HG02884 (cell line): ENCODE measurements at regions not wholly inside any gene's neighbourhood (a gene's known extent, or its start where the extent isn't known, plus 50 kb on each side); places are given as distances from the start of the nearest gene placed in this dataset.
"Not testable (repeated sequence)": the region's sequence is repeated elsewhere in the genome, so short reads cannot be mapped to it uniquely, and the experiment has no call there.

ENCODE experiments used
- ATAC-seq: cut with Tn5 transposase; IDR thresholded peaks from one replicate; pipeline ENCODE4 v1.9.1; 2021; ENCODE audit warnings: mild to moderate bottlenecking, moderate library complexity; ENCODE audit not compliant: unreplicated experiment

DNA sequence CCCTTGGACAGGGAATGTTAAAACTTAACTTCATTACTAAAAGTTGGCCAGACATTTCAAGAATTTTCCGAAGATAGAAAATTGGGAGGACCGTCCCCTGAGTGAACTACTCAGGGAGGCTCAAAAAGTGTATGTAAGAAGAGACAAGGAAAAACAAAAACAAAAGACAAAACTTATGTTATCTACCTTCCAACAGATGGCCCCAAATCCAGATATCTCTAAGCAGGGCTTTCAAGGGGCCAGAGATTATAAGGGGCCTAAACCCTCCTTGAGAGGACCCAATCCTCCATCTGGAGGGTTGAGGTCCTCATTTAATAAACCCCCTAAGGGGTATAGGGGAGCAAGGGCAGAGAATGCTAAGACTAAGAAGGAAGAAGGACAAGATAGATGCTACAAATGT, 203.6 kb downstream of the SH2D4B start:
- no peak for ATAC-seq

DNA sequence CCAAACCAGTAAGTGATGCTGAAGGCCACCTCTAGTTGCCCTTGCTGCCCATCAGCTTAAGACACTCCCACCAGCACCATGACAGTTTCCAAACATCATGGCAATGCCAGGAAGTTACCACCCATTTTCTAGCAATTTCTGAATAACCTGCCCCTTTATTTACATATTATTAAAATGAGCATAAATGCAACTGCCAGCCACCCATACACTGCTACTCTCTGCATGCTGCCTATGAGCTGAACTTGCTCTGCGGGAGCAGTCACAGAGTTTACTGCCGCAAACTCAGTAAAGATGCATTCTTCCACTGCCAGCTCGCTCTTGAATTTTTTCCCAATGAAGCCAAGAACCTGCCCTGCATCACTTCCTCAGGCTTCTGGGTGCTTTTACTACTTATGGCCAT, 212.6 kb downstream of the SH2D4B start:
- no peak for ATAC-seq

DNA sequence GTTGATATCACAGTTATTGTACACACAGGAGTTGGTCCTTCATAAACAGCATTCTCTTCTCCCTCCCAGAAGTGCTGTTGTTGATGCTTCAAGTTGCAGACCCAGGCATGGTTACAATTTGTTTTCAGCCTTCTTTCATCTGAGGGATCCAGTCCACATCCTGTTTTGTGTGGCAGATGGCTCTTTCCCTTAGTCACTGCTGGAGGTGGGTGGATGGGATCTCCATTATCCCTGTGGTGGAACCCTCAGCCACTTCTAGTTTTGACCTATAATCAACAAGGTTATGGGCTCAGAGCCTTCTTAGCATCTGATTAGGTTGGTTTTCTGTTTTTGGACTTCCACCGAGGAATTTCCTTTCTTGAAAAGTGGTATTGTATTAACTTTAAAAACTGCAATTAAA, 214.2 kb downstream of the SH2D4B start:
- ATAC-seq: no peak

DNA sequence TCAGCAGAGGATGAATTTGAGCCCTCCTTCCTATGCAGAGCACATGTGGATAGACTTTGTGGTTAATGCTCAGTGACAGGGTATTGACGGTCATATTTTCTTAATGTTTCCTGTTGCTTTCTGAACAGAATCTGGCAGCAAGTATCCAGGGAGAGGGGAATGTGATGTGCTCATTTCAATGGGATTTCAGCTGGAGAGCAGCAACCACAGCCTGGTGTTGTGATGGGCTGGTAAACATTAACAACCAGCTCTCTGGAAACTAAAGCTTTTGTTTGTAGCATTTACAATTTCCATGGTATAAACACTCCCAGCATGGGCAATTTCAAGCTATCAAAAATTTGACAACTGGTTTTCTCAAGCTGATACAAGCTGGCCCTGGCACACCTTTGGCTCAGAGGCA, 215.9 kb downstream of the SH2D4B start:
- no peak for ATAC-seq

DNA sequence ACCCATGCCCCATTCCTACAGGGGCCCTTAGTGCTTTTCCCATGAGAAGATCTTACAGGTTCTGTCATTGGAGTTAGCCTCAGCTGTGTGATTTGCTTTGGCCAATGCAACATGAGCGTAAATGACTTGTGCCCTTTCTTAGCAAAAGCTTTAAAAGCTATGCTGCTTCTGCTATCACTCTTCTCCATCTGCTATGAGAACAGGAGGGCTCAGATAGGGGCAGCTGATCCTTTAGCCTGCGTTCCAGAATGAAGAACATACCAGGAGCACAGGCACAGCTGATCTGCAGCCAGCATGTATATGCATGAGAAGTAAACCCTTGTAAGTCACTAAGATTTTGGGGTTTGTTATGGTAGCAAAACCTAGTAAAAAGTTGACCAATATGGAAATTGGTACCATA, 218.2 kb downstream of the SH2D4B start:
- ATAC-seq: no peak

DNA sequence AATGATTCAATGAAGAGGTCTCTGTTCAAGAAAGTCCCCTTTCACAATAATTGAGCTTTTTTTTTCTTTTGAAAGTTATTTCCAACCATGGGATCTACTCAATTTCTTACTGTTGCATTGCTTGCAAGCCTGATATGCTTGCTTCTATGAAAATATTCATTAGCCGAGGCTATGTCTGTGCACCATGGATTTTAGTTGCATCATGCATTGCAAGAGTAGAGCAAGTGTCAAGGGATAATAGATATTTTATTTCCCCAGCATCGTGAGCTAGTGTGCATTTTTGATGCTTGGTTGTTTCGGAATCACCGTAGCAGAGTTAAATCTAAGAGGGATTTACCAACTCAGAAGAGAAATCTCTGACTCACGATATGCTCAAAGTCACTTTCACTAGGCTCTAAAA, 222.0 kb downstream of the SH2D4B start:
- ATAC-seq: no peak

DNA sequence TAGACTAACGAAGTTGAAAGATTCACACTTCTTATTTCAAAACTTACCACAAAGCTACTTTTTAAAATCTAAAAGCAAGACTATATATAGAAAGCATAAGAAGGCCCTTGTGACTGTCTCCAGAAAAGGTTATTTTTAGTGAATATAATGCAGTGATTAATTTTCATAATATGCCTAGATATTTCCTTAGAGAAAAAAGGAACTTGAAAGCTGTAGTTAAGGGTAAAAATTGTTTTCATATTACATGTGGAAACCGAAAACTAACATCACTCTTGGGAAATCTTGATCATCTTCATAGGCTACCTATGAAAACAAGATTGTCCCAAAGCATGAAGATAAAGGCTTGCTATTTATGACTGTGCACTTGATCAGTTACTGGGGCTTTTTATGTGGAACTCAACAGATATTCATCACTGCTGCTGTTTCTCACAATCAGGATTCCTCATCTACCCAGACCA, 223.2 kb downstream of the SH2D4B start:
- ATAC-seq: peak; percentile 76

DNA sequence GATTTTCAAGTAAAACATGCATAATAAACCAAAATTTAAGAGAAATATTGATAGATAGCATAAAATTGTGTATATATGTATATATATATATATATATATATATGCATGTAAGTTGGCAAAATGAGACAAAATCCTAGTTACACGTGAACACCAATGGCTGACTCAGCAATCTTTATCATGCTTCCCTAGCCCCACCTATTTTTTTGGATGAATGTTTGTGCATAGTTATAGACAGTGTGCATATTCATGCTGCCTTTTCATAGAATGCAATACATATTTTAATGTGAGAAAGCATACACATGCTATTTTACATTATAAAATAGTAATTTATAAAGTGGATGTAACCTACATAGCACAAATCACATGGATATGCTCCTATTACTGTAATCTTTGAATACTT, 230.3 kb downstream of the SH2D4B start:
- no peak for ATAC-seq

DNA sequence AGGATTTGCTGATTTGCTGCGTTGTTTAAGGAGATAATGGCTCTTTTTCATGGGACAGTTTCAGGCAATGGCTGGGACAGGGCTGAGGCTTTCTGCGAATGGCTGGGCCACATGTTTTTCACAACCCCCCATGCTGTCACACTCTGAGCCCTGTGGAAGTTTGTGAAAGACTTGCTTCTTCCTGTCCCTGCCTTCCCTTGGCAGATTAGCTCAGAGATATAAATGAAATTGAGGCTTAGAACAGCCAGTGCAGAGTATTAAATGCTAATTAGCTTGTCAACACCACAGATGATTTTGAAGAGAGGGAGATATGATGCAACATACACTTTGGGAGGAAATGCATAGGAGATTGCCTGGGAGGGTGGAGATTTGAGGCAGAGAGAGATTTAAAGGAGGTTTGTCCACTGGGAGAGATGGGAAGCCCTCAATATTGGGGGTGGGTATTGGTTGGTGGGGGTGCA, 232.0 kb downstream of the SH2D4B start:
- no peak for ATAC-seq

DNA sequence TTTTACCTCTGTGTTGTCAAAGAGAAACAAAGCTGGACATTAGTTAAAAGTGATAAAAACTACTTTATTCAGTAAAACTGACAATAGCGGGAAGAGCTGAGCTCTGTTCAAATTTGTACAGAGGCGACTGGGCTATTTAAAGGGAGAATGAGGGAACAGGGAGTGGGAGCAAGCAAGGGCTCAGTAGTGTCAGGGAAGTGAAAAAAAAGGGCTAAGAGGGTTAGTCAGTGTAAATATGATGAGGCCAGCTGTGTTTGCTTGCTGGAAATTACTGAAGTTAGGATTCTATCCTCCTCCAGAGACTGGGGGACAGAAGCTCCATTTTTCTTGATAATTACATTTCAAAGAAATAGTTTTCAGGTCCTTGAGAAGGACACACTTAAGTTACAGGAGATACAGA, 232.5 kb downstream of the SH2D4B start:
- no peak for ATAC-seq

DNA sequence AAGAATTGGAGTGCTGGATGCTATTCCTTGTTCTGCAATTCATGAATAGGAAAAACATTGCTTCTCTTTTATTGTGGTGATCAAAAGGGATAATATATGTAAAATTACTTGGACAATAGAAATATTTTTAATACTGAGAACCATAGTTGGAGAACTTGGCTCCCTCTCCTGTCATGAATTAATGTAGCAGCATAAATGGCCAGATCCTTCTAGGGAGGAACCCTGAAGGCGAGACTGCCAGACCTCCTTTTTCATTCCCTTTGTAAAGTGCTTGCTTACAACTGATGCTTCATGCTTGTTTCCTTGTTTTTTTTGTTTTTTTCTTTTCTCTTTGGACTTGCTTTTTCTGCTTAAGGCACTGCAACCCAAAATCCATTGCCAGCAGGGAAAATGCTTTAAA, 233.6 kb downstream of the SH2D4B start:
- ATAC-seq: no peak

DNA sequence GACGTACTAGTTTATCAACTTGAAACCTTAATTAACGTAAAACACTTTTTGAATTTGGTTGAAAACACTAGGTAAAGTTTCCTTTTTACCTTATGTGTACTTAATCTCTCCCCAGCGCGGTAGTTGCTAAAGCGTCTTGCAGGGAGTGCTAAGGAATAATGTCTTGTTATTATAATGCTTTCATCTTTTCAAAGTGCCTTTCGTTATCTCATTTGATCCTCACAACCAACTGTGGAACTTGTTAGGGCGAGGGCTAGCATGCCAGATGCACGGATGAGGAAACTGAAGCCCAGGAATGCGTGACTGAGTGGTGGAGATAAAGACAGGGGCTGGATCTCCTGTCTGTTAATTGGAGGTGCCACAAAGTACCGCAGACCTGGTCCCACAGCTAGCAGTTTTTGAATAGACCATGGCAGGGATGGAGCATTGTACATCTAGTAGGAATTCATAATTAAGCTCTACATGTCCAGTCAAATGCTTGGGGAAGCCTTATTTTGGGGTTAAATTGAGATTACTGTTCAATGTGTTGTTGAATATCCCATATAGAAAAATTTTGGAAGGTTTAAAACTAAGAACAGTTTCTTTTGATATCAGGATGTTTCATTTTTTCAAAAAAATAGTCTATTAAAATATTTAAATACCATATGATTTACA, 234.3 kb downstream of the SH2D4B start:
- ATAC-seq: no peak

DNA sequence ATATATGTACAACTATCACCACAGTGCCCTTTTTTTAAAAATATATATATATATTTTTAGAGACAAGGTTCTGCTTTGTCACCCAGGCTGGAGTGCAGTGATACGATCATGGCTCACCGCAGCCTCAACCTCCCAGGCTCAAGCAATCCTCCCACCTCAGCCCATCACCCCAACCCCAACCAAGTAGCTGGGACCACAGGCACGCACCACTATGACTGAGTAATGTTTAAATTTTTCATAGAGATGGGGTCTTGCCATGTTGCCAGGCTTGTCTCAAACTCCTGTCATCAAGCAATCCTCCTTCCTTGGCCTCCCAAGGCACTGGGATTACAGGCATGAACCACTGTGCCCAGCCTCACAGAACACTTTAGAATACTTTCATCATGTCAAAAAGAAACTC, 234.9 kb downstream of the SH2D4B start:
- no peak for ATAC-seq

DNA sequence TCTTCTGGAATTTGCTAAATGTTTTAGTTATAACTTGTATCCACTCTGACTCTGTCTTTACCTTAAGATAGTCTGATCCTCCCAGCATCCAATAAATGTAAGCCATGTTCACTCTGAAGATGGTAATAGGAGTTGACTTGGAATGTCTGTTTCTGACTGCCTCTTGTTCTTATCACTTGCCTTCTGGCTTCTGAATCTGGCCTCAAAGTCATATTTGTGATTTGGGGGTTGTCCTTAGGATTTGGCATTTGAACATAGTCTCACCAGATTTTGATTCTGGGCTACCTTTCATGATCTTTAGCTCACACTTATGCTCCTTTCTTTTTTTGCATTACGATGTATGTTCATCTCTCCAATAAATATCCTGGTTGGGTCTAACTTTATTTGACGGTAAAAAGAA, 247.0 kb downstream of the SH2D4B start:
- no peak for ATAC-seq

DNA sequence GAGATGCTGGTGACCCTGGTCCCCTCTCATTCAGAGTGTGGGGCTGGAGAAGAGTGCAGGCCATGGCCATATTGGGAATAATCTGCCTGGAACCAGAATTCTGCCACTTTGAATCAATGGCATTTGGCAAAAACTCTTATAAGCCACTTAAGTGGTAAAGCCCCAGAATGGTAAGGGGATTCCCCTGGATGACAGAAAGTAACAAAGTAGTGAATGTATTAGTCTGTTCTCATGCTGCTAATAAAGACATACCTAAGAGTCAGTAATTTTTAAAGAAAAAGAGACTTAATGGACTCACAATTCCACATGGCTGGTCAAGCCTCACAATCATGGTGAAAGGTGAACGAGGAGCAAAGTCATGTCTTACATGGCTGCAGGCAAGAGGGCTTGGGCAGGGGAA, 248.6 kb downstream of the SH2D4B start:
- ATAC-seq: peak; percentile 63

DNA sequence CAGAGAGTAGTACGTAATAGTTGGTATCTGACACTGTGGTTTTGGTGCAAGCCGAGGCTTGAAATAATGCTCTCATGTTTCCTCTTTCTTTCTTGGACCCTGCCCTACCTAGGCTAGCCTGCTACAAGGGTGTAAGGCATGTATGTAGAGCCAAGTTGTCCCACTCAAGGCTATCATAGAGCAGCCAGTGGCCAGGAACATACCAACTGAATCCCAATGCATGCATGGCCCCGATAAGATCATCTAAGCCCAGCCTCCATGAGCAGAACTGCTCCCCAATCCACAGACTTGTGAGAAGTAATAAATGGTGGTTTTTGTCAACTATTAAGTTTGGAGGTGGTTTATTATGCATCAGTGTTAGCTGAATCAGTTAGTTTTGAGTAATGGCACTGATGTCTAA, 250.2 kb downstream of the SH2D4B start:
- ATAC-seq: no peak

DNA sequence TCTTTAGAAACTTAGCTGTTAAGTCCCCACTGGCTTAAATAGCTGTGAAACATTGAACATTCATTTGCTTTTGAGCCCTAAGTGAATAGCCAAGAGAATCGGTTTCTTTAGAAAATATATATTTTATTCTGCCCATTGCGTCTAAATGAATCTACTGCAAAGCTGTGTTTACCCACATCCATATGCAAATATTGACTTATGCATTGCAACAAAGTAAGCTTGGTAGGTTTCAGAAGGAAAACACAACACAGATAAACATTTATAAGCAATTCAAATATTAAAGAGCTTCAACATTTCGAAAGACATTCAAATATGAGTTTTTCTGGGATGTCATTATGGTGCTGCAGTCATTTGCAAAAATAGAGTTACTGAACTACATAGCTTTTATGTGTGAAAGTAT, 257.3 kb downstream of the SH2D4B start:
- no peak for ATAC-seq

DNA sequence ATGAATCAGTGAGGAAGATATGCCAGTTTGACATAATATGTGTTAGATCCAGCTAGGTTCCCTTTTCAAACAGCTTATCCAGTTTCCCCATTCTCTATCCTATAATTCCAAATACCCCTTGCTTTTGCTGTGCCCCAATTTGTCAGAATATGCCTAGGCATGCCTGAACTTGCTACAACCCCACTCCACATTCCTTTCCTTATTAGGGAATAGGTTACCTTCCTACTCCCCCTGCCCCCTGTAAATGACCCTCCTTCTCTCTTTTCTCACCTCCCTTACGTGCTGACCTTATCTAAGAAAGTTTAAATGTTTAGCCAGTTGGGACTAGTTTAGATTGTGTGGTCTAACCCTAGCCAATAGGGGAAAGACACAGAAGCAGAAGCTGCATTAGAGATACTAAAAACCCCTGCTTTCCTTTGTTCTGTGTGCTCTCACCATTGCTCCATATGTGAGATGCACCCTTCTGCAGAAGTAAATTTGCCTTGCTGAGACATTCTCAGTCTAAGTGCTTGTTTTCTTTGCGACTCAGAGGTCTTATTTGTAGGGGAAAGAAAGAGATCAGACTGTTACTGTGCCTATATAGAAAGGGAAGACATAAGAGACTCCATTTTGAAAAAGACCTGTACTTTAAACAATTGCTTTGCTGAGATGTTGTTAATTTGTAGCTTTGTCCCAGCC, 267.8 kb downstream of the SH2D4B start:
- no peak for ATAC-seq

DNA sequence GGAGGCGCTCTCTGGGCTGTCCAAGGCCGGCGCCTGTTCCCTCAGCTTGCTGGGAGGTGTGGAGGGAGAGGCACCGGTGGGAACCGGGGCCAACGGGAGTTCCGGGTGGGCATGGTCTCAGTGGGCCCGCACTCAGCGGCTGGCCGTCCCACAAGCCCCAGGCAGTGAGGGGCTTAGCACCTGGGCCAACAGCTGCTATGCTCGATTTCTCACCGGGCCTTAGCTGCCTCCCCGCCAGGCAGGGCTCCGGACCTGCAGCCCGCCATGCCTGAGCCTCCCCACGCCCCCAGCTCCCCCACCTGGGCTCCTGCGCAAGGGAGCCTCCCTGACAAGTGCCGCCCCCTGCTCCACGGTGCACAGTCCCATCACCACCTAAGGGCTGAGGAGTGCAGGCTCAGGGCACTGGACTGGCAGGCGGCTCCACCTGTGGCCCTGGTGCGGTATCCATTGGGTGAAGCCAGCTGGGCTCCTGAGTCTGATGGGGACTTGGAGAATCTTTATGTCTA, 276.5 kb downstream of the SH2D4B start:
- no peak for ATAC-seq

DNA sequence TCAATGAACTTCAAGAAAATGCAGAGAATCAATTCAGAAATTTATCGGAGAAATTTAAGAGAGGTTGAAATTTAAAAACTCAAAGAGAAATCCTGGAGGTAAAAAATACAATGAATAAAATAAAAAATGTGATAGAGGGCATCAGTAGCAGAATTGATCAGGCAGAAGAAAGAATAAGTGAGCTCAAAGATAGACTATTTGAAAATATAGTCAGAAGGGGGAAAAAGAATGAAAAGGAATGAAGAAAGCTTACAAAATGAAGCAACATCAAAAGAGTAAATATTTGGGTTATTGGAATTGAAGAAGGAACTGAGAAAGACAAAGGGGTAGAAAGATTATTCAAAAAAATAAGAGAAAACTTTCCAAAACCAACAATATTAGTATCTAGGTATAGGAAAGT, 291.4 kb downstream of the SH2D4B start:
- ATAC-seq: no peak

DNA sequence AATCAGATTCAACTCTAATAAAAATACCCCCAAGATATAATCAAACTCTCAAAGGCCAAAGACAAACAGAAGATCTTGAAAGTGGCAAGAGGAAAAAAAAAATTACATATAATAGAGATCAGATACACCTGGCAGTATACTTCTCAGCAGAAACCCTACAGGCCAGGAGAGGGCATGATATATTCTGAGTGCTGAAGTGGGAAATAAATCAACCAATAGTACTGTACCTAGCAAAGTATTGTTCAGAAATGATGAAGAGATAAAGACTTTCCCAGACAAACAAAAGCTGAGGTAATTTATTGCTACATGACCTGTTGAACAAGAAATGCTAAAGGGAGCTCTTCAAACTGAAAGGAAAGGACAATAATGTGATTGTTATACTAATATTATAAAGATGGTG, 291.9 kb downstream of the SH2D4B start:
- no peak for ATAC-seq

DNA sequence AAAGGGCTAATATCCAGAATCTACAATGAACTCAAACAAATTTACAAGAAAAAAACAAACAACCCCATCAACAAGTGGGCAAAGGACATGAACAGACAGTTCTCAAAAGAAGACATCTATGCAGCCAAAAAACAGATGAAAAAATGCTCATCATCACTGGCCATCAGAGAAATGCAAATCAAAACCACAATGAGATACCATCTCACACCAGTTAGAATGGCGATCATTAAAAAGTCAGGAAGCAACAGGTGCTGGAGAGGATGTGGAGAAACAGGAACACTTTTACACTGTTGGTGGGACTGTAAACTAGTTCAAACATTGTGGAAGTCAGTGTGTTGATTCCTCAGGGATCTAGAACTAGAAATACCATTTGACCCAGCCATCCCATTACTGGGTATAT, 295.0 kb downstream of the SH2D4B start:
- not testable (repeated sequence) for ATAC-seq
